MCF 10A (cell line): ENCODE measurements at regions not wholly inside any gene's neighbourhood (a gene's known extent, or its start where the extent isn't known, plus 50 kb on each side); places are given as distances from the start of the nearest gene placed in this dataset.

Experiments used
- BruUV-seq: library from RNA; stranded (reverse); fragments of 400-500 nt; replicated peaks from 2 replicates; lab custom pipeline; 2021; lab: Mats Ljungman, UMichigan
- CTCF ChIA-PET: fragments of 300-600 bp; sonication (Branson Sonifier 250); formaldehyde crosslinking; extraction: SDS; loops from one replicate; lab custom pipeline; 2021; ENCODE audit warnings: antibody characterized with exemption, inconsistent platforms; lab: Yijun Ruan, JAX
- POLR2A ChIA-PET: fragments of 300-600, 350-650 bp; sonication (Branson Sonifier 250); formaldehyde crosslinking; extraction: SDS; loops from one replicate; lab custom pipeline; 2020; ENCODE audit warnings: antibody characterized with exemption, inconsistent platforms; lab: Yijun Ruan, JAX
- DNase-seq: peaks from one replicate; pipeline ENCODE4 v3.0.0-alpha.2; 2018; ENCODE audit not compliant: unreplicated experiment
- H3K27ac Mint-ChIP-seq: one replicate; pipeline ENCODE4 v1.8.0; 2022; ENCODE audit warnings: mild to moderate bottlenecking, low read depth, mixed read lengths; ENCODE audit not compliant: unreplicated experiment
- H3K27me3 Mint-ChIP-seq: one replicate; pipeline ENCODE4 v1.8.0; 2022; ENCODE audit warnings: mixed read lengths; ENCODE audit not compliant: insufficient read depth, unreplicated experiment
- H3K36me3 Mint-ChIP-seq: one replicate; pipeline ENCODE4 v1.8.0; 2022; ENCODE audit warnings: mild to moderate bottlenecking, moderate library complexity, mixed read lengths; ENCODE audit not compliant: insufficient read depth, unreplicated experiment
- H3K4me1 Mint-ChIP-seq: one replicate; pipeline ENCODE4 v1.8.0; 2022; ENCODE audit warnings: mixed read lengths; ENCODE audit not compliant: insufficient read depth, unreplicated experiment
- H3K4me3 Mint-ChIP-seq: one replicate; pipeline ENCODE4 v1.8.0; 2022; ENCODE audit warnings: mild to moderate bottlenecking, moderate library complexity, mixed read lengths; ENCODE audit not compliant: unreplicated experiment
- H3K9me3 Mint-ChIP-seq: one replicate; pipeline ENCODE4 v1.8.0; 2022; ENCODE audit warnings: mixed read lengths; ENCODE audit not compliant: unreplicated experiment
- intact Hi-C: fragments of 100-400 bp; cut with micrococcal nuclease; formaldehyde crosslinking; loops from 2 replicates; pipeline ENCODE4 v1.14.1; 2022
- TF ChIP-seq, protein P1 (sequence below): fragments of 200-600 bp; IDR thresholded peaks from one replicate; pipeline ENCODE4 v1.8.0; 2022; ENCODE audit warnings: antibody characterized with exemption, mild to moderate bottlenecking; ENCODE audit not compliant: unreplicated experiment

DNA sequence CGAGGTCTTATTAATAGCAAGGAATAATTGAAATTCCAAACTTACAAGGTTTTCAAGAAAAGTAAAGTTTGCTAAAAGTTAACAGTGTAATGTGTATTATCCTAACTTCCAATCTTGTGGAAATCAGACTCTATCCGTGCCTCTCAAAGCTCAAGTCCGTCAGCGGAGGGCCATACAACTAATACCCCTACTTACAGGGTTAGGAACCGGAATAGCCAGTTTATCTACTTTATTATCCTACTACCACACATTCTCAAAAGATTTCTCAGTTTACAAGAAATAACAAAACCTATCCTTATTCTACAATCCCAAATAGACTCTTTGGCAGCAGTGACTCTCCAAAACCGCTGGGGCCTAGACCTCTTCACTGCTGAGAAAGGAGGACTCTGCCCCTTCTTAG lies 457.8 kb downstream of the PTPRC start:
- intact Hi-C loops: no loop called here
- Mint-ChIP-seq H3K27ac (no peak overlapping the region), H3K9me3 (peaks cover 5% of the 10 kb centered on the region), H3K36me3 (no peaks in the 10 kb centered on the region), H3K4me3 (no peak overlapping the region), H3K4me1 (no peaks in the 10 kb centered on the region), H3K27me3 (no peaks in the 10 kb centered on the region)
- BruUV-seq: no TSS peak
- DNase-seq: no peak
- ChIA-PET CTCF (no interaction called here), POLR2A (no interaction called here)
- TF ChIP-seq, protein P1, sequence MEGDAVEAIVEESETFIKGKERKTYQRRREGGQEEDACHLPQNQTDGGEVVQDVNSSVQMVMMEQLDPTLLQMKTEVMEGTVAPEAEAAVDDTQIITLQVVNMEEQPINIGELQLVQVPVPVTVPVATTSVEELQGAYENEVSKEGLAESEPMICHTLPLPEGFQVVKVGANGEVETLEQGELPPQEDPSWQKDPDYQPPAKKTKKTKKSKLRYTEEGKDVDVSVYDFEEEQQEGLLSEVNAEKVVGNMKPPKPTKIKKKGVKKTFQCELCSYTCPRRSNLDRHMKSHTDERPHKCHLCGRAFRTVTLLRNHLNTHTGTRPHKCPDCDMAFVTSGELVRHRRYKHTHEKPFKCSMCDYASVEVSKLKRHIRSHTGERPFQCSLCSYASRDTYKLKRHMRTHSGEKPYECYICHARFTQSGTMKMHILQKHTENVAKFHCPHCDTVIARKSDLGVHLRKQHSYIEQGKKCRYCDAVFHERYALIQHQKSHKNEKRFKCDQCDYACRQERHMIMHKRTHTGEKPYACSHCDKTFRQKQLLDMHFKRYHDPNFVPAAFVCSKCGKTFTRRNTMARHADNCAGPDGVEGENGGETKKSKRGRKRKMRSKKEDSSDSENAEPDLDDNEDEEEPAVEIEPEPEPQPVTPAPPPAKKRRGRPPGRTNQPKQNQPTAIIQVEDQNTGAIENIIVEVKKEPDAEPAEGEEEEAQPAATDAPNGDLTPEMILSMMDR: no peak

DNA sequence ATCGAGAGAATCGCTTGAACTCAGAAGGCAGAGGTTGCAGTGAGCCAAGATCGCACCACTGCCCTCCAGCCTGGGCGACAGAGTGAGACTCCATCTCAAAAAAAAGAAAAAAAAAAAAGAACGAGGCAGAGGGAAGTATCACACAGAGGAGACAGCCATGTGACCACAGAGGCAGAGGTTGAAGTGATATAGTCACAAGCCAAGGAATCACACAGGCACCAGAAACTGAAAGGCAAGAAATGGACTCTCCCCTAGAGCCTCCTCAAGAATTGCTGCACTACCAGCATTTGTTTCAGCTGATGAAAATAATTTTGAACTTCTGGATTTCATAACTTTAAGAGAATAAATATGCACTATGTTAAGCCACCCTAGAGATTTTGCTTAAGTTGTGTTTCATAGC lies 459.6 kb downstream of the PTPRC start:
- Mint-ChIP-seq H3K4me3 (no peak overlapping the region), H3K36me3 (no peaks in the 10 kb centered on the region), H3K9me3 (peaks cover 12% of the 10 kb centered on the region), H3K27ac (no peak overlapping the region), H3K27me3 (no peaks in the 10 kb centered on the region), H3K4me1 (no peaks in the 10 kb centered on the region)
- ChIA-PET CTCF (no interaction called here), POLR2A (no interaction called here)
- TF ChIP-seq, protein P1: no peak
- intact Hi-C loops: no loop called here
- no peak for DNase-seq
- no TSS peak for BruUV-seq

DNA sequence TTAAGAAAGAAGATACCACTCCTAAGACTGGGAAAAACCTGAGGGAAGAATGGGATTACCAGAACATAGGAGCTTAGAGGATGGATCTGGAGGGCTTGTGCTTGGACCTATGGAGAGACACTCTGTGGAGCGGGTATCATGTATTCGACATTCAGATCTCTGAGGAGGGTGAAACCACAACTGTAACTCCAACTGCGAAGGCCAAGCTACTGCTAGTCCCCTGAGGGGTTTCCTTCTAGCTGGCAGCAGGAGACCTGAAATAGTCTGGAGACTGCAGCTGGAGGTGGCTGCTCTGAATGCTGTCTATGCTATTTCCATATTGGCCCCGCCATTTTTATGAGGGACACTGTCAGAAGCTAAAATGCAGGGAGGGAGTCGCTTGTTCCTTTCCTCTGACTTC lies 462.3 kb downstream of the PTPRC start:
- BruUV-seq: no TSS peak
- TF ChIP-seq, protein P1: no peak
- CTCF ChIA-PET: interaction anchor here (0.6 to 1.5 kb wide), 3 partner anchors 12 to 16 kb away, joined by 3 to 5 read pairs (median 3); no protein-coding TSS in a partner anchor
- DNase-seq: no peak
- Mint-ChIP-seq H3K27me3 (no peaks in the 10 kb centered on the region), H3K4me1 (no peaks in the 10 kb centered on the region), H3K9me3 (peaks cover 14% of the 10 kb centered on the region), H3K36me3 (no peaks in the 10 kb centered on the region), H3K4me3 (no peak overlapping the region), H3K27ac (no peak overlapping the region)
- intact Hi-C loops: no loop called here
- POLR2A ChIA-PET: interaction anchor here (0.6 kb wide), 1 partner anchor 144 kb away, joined by 3 read pairs; no protein-coding TSS in a partner anchor

DNA sequence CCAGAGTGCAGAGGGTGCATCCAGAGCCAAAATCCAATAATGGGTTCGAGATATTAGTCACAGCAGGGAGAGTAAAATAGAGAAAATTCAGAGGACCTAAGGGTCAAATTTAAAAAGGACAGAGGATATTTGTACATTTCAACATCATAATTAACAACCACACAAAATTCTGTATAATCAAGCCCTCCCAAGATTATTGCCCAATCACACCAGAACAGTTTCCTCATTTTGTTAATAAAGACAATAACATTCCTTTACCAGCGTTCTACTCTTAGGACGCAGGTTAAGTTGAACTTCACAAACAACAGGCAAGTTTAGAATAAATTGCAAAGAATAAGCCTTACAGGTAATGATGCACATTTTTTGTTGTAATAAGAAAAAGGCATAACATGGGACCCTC lies 462.8 kb downstream of the PTPRC start:
- Mint-ChIP-seq H3K27me3 (no peaks in the 10 kb centered on the region), H3K9me3 (peaks cover 14% of the 10 kb centered on the region), H3K27ac (no peak overlapping the region), H3K36me3 (no peaks in the 10 kb centered on the region), H3K4me3 (no peak overlapping the region), H3K4me1 (no peaks in the 10 kb centered on the region)
- DNase-seq: no peak
- TF ChIP-seq, protein P1: no peak
- intact Hi-C loops: no loop called here
- CTCF ChIA-PET: interaction anchor here (0.6 kb wide), 2 partner anchors 13 to 17 kb away, joined by 3 read pairs; no protein-coding TSS in a partner anchor
- POLR2A ChIA-PET: interaction anchor here (0.6 kb wide), 1 partner anchor 145 kb away, joined by 3 read pairs; no protein-coding TSS in a partner anchor
- BruUV-seq: no TSS peak
